ENCODE measurements at regions not wholly inside any gene's neighbourhood (a gene's known extent, or its start where the extent isn't known, plus 50 kb on each side); places are given as distances from the start of the nearest gene placed in this dataset.

DNA sequence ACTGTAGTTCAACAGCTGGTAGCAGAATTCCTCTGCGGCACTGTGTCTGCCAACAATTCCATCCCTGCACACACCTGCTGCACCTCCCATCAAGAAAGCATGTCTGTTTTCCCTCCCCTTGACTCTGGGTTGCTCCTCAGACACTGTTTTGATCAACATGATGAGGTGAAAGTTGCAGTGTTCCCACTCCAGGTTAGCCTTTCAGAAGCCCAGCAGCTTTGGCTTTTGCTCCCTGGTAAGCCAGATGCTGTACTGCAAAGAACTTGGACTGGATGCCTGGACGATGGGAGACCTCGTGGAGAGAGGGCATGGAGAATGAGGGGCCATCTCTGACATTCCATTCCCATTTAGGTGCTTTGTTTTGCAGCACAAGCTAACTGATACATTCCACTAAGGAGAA is 79.1 kb upstream of the MAFB start:
- TF ChIP-seq, protein P1, sequence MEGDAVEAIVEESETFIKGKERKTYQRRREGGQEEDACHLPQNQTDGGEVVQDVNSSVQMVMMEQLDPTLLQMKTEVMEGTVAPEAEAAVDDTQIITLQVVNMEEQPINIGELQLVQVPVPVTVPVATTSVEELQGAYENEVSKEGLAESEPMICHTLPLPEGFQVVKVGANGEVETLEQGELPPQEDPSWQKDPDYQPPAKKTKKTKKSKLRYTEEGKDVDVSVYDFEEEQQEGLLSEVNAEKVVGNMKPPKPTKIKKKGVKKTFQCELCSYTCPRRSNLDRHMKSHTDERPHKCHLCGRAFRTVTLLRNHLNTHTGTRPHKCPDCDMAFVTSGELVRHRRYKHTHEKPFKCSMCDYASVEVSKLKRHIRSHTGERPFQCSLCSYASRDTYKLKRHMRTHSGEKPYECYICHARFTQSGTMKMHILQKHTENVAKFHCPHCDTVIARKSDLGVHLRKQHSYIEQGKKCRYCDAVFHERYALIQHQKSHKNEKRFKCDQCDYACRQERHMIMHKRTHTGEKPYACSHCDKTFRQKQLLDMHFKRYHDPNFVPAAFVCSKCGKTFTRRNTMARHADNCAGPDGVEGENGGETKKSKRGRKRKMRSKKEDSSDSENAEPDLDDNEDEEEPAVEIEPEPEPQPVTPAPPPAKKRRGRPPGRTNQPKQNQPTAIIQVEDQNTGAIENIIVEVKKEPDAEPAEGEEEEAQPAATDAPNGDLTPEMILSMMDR (IDR thresholded peaks at IDR 0.05; ENCODE audit: poor library complexity), result no peak
- no peak for TF ChIP-seq EZH2phosphoT487 (IDR thresholded peaks at IDR 0.05; ENCODE audit: low read depth, severe bottlenecking, unreplicated experiment)
- TF ChIP-seq EZH2 (IDR thresholded peaks at IDR 0.05; ENCODE audit: borderline replicate concordance), result no peak

Measured in hepatocyte (in vitro differentiated cells).